HG03139 (cell line): ENCODE measurements at regions not wholly inside any gene's neighbourhood (a gene's known extent, or its start where the extent isn't known, plus 50 kb on each side); places are given as distances from the start of the nearest gene placed in this dataset.
"Not testable (repeated sequence)": the region's sequence is repeated elsewhere in the genome, so short reads cannot be mapped to it uniquely, and the experiment has no call there.

Experiments used
- ATAC-seq: cut with Tn5 transposase; IDR thresholded peaks from one replicate; pipeline ENCODE4 v1.9.1; 2021; ENCODE audit not compliant: unreplicated experiment

- ATAC-seq, result peak; percentile 68
These were observed 76.0 kb downstream of the CHD9NB start for GRCh38 chr16:52976539-52977167.

GRCh38 chr16:52967744-52968143, 85.0 kb downstream of the CHD9NB start:
- no peak for ATAC-seq

GRCh38 chr16:52964290-52964689, 88.4 kb downstream of the CHD9NB start:
- no peak for ATAC-seq

- ATAC-seq, result no peak
These were observed 88.8 kb downstream of the CHD9NB start for GRCh38 chr16:52963855-52964242.

GRCh38 chr16:52963212-52963854, 89.4 kb downstream of the CHD9NB start:
- ATAC-seq, result no peak

GRCh38 chr16:52958951-52959350, 93.7 kb downstream of the CHD9NB start:
- no peak for ATAC-seq

- ATAC-seq, result no peak
These were observed 95.5 kb downstream of the CHD9NB start for GRCh38 chr16:52957199-52957598.

GRCh38 chr16:52956044-52956443, 96.7 kb downstream of the CHD9NB start:
- no peak for ATAC-seq

- ATAC-seq, result no peak
These were observed 99.5 kb downstream of the CHD9NB start for GRCh38 chr16:52953215-52953614.

- no peak for ATAC-seq
These were observed 103.8 kb downstream of the CHD9NB start for GRCh38 chr16:52948946-52949345.

- no peak for ATAC-seq
These were observed 120.4 kb downstream of the CHD9NB start for GRCh38 chr16:52932321-52932720.

- ATAC-seq, result no peak
These were observed 123.0 kb downstream of the CHD9NB start for GRCh38 chr16:52929478-52930400.

- no peak for ATAC-seq
These were observed 123.7 kb downstream of the CHD9NB start for GRCh38 chr16:52928955-52929354.

- ATAC-seq, result no peak
These were observed 127.6 kb downstream of the CHD9NB start for GRCh38 chr16:52925143-52925542.

- ATAC-seq, result no peak
These were observed 128.5 kb downstream of the CHD9NB start for GRCh38 chr16:52924162-52924561.

GRCh38 chr16:52921104-52921503, 131.6 kb downstream of the CHD9NB start:
- ATAC-seq, result no peak

GRCh38 chr16:52920331-52920730, 132.4 kb downstream of the CHD9NB start:
- no peak for ATAC-seq

GRCh38 chr16:52914428-52914827, 138.3 kb downstream of the CHD9NB start:
- ATAC-seq, result no peak

- ATAC-seq, result no peak
These were observed 140.0 kb downstream of the CHD9NB start for GRCh38 chr16:52912565-52913173.

- ATAC-seq, result not testable (repeated sequence)
These were observed 144.6 kb downstream of the CHD9NB start for GRCh38 chr16:52908057-52908456.

- ATAC-seq, result no peak
These were observed 146.4 kb downstream of the CHD9NB start for GRCh38 chr16:52906281-52906680.
